ENCODE measurements at regions not wholly inside any gene's neighbourhood (a gene's known extent, or its start where the extent isn't known, plus 50 kb on each side); places are given as distances from the start of the nearest gene placed in this dataset.

- no peak for TF ChIP-seq CTCF (conservative IDR thresholded peaks at IDR 0.05)
- H3K27ac ChIP-seq, result no peak overlapping the region
Measured at GRCh38 chr13:74062933-74063332, 71.3 kb downstream of the KLF12 start.

GRCh38 chr13:74061926-74062595 is 72.1 kb downstream of the KLF12 start:
- no peak overlapping the region for H3K27ac ChIP-seq
- no peak for TF ChIP-seq CTCF (conservative IDR thresholded peaks at IDR 0.05)

GRCh38 chr13:74056801-74057542 is 77.2 kb downstream of the KLF12 start:
- no peak for TF ChIP-seq CTCF (conservative IDR thresholded peaks at IDR 0.05)
- H3K27ac ChIP-seq, result no peak overlapping the region

GRCh38 chr13:74052402-74052928 is 81.7 kb downstream of the KLF12 start:
- no peak for TF ChIP-seq CTCF (conservative IDR thresholded peaks at IDR 0.05)

GRCh38 chr13:74048756-74049155 is 85.4 kb downstream of the KLF12 start:
- no peak for TF ChIP-seq CTCF (conservative IDR thresholded peaks at IDR 0.05)

More at GRCh38 chr13:74052402-74052928, 81.7 kb downstream of the KLF12 start:
- no peak overlapping the region for H3K27ac ChIP-seq

GRCh38 chr13:74047931-74048600 is 86.1 kb downstream of the KLF12 start:
- TF ChIP-seq CTCF (conservative IDR thresholded peaks at IDR 0.05), result no peak
- H3K27ac ChIP-seq, result no peak overlapping the region

More at GRCh38 chr13:74048756-74049155, 85.4 kb downstream of the KLF12 start:
- no peak overlapping the region for H3K27ac ChIP-seq

- no peak for TF ChIP-seq CTCF (conservative IDR thresholded peaks at IDR 0.05)
- H3K27ac ChIP-seq, result no peak overlapping the region
Measured at GRCh38 chr13:74046431-74046830, 87.8 kb downstream of the KLF12 start.
